ENCODE measurements at regions not wholly inside any gene's neighbourhood (a gene's known extent, or its start where the extent isn't known, plus 50 kb on each side); places are given as distances from the start of the nearest gene placed in this dataset.

GRCh38 chr12:107349008-107349747 lies 255.8 kb upstream of the CRY1 start:
- peak; percentile 34 for DNase-seq (ENCODE audit: low read depth)

- DNase-seq (ENCODE audit: low read depth): no peak
Observed at GRCh38 chr12:107349839-107350238, 256.5 kb upstream of the CRY1 start.

DNA sequence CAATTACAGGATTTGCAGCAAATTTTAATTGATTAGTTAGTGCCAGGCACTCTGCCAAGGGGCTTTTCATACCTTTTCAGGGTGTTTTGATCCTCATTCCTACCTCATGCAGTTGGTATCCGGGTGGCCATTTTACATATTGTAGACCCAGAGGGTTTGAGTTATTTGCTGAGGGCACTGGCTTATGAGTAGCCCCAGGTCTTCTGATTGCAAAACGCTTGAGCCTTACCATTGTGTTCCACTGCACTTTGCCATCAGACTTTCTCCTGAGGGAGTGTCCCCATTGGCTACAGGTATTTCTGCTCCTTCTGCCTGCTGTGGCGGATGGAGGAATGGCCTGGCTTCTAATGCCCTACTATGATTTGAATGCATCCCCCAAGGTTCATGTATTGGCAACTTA lies 257.8 kb upstream of the CRY1 start:
- no peak for DNase-seq (ENCODE audit: low read depth)

DNA sequence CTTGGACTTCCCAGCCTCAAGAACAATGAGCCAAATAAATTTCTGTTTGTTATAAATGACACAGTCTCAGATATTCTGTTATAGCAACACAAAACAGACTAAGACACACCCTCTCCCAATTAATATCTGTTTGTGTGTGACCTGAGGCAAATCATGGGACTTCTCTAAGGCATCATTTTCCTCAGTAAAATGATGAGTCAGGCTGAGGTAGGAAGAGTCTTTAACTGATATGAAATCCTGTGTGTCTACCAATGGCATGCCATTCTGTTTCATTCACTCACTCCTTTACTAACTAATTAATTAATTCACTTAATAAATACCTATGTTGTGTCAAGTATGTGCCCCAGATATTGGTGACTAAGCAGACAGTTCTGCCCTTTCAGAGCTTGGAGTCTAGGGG lies 258.4 kb upstream of the CRY1 start:
- DNase-seq (ENCODE audit: low read depth): no peak

DNA sequence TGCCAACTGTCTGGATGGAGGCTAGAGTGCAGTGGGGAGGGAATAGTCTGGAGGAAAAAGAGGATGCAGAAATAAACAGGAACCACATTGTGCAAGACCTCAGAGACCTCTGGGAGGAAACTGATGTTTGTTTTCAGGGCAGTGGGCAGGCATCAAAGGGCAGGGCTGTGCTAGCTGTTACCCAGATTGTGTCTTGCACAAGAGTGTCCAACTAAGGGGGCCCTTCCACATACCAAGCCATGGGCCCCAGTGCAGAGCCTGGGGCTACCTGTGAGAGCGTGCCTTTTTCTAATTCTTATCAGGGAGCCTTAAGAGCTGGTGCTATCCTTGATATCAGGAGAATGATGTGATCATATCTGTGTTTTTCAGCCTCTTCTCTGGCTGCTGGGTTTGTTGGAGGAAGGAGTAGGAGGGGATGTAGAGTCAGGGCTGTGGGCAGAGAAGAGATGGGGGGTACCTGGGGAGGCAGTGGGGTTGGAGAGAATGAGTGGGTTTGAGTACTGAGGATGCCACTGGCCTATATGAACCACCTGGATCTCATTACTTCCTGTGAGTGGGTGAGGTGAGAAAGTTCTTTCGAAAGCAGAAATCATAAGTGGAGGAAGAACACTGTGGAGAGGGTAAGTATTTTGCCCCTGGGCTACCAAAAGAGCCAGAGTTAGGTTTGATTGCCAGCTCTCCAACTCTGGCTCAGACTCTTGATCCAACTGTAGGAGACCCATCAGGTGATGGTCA lies 259.2 kb upstream of the CRY1 start:
- no peak for DNase-seq (ENCODE audit: low read depth)

- no peak for DNase-seq (ENCODE audit: low read depth)
Observed at GRCh38 chr12:107353312-107353711, 260.0 kb upstream of the CRY1 start.

GRCh38 chr12:107355004-107355565 lies 261.7 kb upstream of the CRY1 start:
- no peak for DNase-seq (ENCODE audit: low read depth)

DNA sequence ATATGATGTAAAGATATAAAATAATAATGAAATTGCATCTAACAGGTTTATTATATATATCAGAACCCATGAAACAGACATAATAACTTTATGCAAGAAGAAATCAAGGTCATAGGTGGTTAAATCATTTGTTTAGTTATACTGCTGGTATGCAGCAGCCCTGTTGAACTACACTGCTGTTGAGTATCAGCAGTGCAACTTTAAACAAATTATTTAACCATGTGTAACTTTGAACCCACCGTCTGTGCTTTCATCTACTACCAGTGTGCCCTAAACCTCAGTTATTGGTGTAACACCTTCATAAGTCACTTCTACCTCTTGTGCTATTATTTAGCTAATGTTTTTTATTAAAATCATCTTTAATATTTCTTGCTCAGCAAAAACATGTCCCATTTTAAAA lies 262.3 kb upstream of the CRY1 start:
- no peak for DNase-seq (ENCODE audit: low read depth)

GRCh38 chr12:107356266-107356936 lies 263.1 kb upstream of the CRY1 start:
- DNase-seq (ENCODE audit: low read depth): peak; percentile 44

DNA sequence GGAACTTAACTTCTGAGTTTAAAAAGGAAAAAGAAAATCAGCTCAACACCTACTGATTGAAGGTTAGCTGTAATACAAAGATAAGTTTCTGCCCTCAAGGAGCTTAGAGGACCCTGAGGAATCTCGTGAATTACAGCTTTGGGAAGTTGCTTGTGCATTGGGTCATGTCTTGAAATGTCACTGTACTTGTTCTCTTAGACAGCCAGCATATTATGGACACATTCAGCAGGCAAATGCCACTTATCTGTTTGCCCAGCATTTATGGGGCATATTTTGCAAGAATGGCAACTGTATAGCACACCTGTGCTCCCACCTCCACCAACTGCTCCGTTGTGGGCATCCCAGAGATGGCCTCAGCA lies 263.6 kb upstream of the CRY1 start:
- no peak for DNase-seq (ENCODE audit: low read depth)

DNA sequence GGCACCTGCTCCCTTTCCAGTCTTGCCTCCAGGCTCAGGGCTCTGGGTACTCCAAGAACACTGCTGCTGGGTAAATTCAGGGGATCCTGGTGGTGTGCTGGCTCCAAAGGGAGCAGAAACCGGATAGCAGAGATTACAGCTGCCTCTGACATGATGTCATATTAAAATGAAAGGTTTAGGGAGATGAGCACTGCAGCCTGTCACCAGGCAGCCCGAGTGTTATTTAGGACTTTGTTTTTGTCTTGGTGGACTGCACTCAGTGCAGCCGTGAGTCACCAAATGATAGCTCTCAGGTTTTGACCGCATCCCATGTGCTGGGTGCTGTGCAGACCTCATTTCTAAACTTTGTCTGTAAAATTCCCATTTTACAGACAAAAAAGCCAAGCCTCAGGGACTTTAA lies 266.0 kb upstream of the CRY1 start:
- peak; percentile 53 for DNase-seq (ENCODE audit: low read depth)

GRCh38 chr12:107360033-107360432 lies 266.7 kb upstream of the CRY1 start:
- DNase-seq (ENCODE audit: low read depth): no peak

DNA sequence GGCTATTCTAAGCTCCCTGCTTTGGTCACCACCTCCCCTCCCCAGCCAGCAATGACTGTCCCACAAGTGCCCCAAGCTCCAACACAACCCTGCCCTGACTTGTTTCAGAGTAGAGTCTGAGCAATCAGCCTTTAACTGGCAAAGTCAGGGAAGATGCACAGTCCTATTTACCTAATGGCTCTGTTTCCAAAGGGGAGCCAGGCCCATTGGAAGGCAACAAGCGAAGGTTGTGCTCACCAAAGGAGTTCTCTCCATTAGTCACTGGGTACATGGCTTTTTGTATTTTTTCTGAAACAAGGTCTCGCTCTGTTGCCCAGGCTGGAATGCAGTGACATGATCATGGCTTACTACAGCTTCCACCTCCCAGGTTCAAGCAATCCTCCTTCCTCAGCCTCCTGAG lies 267.1 kb upstream of the CRY1 start:
- no peak for DNase-seq (ENCODE audit: low read depth)

- DNase-seq (ENCODE audit: low read depth): no peak
Observed at GRCh38 chr12:107361970-107362369, 268.6 kb upstream of the CRY1 start.

- no peak for DNase-seq (ENCODE audit: low read depth)
Observed at GRCh38 chr12:107362960-107363359, 269.6 kb upstream of the CRY1 start.

DNA sequence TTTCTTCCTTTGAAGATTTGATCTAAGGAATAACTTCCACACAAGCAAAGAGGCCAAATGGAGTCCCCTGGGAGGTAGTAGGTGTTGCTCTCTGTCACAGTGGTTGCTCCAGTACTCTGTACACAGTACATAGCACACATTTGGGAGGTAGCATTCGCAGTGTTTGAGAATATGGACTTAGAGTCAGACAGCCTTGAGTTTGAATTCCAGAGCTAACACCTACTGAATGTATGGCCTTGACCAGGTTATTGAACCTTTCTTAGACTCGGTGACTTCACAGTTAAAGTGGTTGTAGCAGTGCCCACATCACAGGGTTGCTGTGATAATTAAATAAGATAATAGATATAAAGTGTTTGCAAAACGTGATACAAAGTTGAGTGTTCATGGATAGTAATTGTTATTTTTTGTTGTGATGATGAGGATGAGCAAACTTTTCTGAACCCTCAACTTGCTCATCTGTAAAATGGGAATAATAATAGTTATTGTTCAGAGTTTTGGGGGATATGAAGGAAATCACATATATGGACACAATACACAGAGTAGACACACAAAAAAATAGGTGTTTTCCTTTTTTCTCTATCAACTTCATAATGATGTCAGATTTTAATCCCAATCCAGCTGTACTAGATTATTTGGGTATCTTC lies 271.6 kb upstream of the CRY1 start:
- DNase-seq (ENCODE audit: low read depth): no peak

DNA sequence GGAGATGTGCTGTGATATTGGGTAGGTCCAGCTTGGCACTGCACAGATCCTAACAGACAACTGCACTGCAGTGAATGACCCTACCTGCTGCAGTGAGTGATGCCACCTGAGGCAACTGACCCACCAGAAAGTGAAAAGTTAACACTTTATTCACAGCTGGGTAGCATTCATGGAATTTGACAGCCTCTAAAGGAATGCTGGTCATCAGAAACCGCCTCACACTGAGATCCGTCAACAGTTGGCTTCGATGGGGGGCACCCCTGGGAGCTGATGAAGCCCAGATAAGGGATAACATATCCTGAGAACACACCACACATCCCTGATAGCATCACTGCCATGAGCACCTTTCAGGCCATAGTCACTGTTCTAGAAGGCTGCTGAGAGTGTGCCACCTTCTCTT lies 272.4 kb upstream of the CRY1 start:
- DNase-seq (ENCODE audit: low read depth): no peak

DNA sequence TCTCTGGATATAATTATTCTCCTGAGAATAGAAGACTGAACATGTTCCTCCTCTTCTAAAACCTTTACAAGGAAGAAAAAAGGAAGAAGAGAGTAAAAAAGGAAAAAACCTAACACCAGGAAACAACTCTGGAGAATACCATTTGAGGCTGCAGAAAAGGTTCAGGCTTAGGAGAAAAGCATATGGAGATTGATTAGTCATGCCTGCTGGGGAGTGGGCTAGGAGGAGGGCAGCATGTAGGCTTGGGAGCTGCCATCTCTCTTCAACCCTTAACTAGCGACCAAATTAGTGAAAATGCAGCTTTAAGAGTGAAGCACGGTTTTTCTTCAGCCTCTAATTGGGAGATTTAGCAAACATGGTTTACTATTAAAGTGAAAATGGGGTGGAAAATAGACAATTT lies 273.0 kb upstream of the CRY1 start:
- no peak for DNase-seq (ENCODE audit: low read depth)

DNA sequence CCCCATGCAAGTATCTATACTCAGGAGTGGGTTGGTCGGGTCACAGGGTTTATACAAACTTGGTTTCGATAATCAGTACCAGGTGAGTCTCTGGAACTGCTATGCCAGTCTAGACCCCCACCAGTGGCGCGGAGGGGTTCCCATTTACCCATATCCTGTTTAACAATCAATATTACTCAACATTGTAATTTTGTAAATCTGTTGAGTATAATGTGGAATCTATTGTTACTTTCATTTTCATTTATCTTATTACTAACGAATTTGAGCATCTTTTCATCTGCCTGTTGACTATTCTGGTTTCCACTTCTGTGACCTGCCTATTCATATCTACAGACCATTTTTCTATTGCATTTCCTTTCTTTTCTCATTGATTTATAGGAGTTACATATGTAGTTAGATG lies 275.2 kb upstream of the CRY1 start:
- no peak for DNase-seq (ENCODE audit: low read depth)

DNA sequence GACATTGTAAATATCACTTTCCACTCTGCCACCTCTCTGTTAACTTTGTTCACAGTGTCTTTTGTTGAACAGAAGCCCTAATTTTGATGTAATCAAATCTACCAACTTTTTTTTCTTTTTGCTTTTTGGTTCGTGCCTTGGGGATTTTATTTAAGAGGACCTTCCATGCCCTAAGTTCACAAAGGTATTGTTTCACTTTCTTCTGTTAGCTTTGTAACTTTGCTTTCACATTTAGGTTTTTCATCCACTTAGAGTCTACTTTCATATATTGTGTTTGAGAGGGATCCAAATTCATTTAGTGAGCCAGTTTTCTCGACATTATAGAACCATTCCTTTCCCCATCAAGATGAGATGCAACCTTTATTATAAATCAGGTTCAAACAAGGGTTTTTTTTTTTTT lies 275.7 kb upstream of the CRY1 start:
- no peak for DNase-seq (ENCODE audit: low read depth)

DNA sequence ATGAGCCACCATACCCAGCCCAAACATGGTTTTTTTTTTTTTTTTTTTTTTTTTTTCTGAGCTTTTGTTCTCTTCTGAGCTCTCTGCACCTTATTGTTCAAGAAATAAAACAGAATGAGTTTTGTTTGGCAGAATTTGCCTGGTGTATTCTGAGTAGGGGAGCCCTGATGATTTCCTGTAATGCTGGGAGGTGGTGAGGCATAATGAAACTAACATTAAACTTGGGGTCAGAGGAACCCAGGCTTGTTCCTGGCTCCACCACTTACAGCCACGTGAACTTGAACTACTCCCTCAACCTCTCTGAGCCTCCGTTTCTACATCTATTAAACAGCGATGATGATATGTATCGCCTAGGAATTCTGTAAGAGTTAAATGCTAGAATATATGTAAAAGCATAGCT lies 276.3 kb upstream of the CRY1 start:
- DNase-seq (ENCODE audit: low read depth): no peak

DNA sequence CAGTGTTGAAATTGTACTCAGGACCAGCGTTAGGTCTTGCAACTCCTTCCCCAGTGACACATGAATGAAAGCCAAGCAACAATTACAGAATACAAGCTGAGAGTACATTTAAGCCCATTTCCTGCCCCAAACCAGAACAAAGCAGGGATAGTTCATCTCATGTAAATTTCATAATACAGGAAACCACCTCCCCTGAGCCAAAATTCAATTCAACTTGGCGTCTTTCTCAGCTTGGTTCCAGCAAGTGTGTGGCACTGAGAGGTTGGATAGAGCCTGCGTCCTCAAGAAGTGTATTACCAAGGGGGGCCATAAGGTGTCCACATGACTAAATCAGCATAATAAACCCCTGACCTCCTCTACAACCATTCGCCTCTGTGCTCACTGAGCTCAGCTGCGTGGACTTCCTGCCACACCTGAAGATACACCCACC lies 278.9 kb upstream of the CRY1 start:
- no peak for DNase-seq (ENCODE audit: low read depth)

Data from GM04503 (cell line).